Lung (tissue), 11 donors: ENCODE measurements at regions not wholly inside any gene's neighbourhood (a gene's known extent, or its start where the extent isn't known, plus 50 kb on each side); places are given as distances from the start of the nearest gene placed in this dataset.
A peak's percentile ranks its signal among the peaks of the same experiment; 100 is the strongest.

ENCODE experiments used
- ATAC-seq: fragments of 200-7000 bp; cut with Tn5 transposase; one replicate; pipeline ENCODE4 v1.9.1; 2020; ENCODE audit warnings: moderate number of reproducible peaks; ENCODE audit not compliant: insufficient read depth, low FRiP score
- DNase-seq, 3 donors: peaks; one replicate each; pipeline ENCODE4 v3.0.0-alpha.2; 2013 to 2017
- H3K27ac ChIP-seq, 2 donors: one replicate each; pipeline ENCODE4 v1.5.1; 2013; ENCODE audit warnings: mild to moderate bottlenecking in 2 of 2, moderate library complexity in 2 of 2, control low read depth in 1 of 2, inconsistent platforms in 1 of 2, low read depth in 1 of 2, low read length in 1 of 2
- H3K27me3 ChIP-seq, 3 donors: one replicate each; pipeline ENCODE4 v1.5.1; 2013; ENCODE audit warnings: low read length in 2 of 3; ENCODE audit not compliant: control insufficient read depth in 3 of 3, insufficient read depth in 3 of 3
- H3K36me3 ChIP-seq, 4 donors: one replicate each; pipeline ENCODE4 v1.5.1; 2013; ENCODE audit warnings: low read length in 4 of 4, mild to moderate bottlenecking in 1 of 4, moderate library complexity in 1 of 4; ENCODE audit not compliant: control insufficient read depth in 4 of 4, insufficient read depth in 4 of 4
- H3K4me1 ChIP-seq, 5 donors: one replicate each; pipeline ENCODE4 v1.5.1; 2013; ENCODE audit warnings: low read length in 5 of 5, mild to moderate bottlenecking in 2 of 5, moderate library complexity in 1 of 5; ENCODE audit not compliant: control insufficient read depth in 5 of 5, insufficient read depth in 5 of 5
- H3K4me3 ChIP-seq: one replicate; pipeline ENCODE4 v1.5.1; 2013; ENCODE audit warnings: mild to moderate bottlenecking, control low read depth, moderate library complexity
- H3K9ac ChIP-seq, 2 donors: one replicate each; pipeline ENCODE4 v1.5.1; 2013; ENCODE audit warnings: low read length in 2 of 2, control low read depth in 1 of 2; ENCODE audit not compliant: insufficient read depth in 1 of 2
- H3K9me3 ChIP-seq, 4 donors: one replicate each; pipeline ENCODE4 v1.5.1; 2013; ENCODE audit warnings: low read length in 3 of 4, mild to moderate bottlenecking in 1 of 4, moderate library complexity in 1 of 4; ENCODE audit not compliant: control insufficient read depth in 4 of 4, insufficient read depth in 3 of 4
- CTCF ChIP-seq: IDR thresholded peaks from 2 replicates; pipeline ENCODE4 v1.5.1; 2012; ENCODE audit warnings: mild to moderate bottlenecking; ENCODE audit errors: control extremely low read depth, extremely low read depth
- WGBS, 2 donors: extraction: QIAGEN DNeasy Blood & Tissue Kit; methylation state at CpG; one replicate each; pipeline ENCODE4 v1.1.7; 2013; 5-methylcytosine and 5-hydroxymethylcytosine counted together
- donor health status: control.
- donor health status: control.
- donor health status: Bipolar disorder and iron deficiency.
- donor health status: healthy.
- donor health status: DM: yes; HTN: yes; CAD: no.

- Histone ChIP-seq H3K27ac (no peak overlapping the region), H3K4me3 (no peak overlapping the region), H3K27me3 (no peaks in the 10 kb centered on the region), H3K9ac (no peak overlapping the region), H3K36me3 (no peaks in the 10 kb centered on the region), H3K9me3 (no peaks in the 10 kb centered on the region), H3K4me1 (peaks cover 0 to 1% (median 0%) of the 10 kb centered on the region in 5 donors)
- no peak for TF ChIP-seq CTCF
- DNase-seq (no peak), ATAC-seq (no peak)
- WGBS, 2 donors, result 55 to 57% methylated on average over 2 of the region's 2 CpGs
Observed at GRCh38 chr1:209041927-209042326, 541.6 kb upstream of the CAMK1G start.

- Histone ChIP-seq H3K27me3 (no peaks in the 10 kb centered on the region), H3K4me1 (peaks cover 0 to 1% (median 0%) of the 10 kb centered on the region in 5 donors), H3K36me3 (no peaks in the 10 kb centered on the region), H3K27ac (no peak overlapping the region), H3K9me3 (no peaks in the 10 kb centered on the region), H3K9ac (no peak overlapping the region), H3K4me3 (no peak overlapping the region)
- TF ChIP-seq CTCF, result no peak
- ATAC-seq (no peak), DNase-seq (no peak)
- 79% methylated on average over 4 of the region's 4 CpGs for WGBS, 2 donors
Observed at GRCh38 chr1:209042413-209042812, 541.1 kb upstream of the CAMK1G start.

GRCh38 chr1:209045331-209046057 is 538.0 kb upstream of the CAMK1G start:
- no peaks in the 10 kb centered on the region for H3K27me3 ChIP-seq
- ATAC-seq (peak; percentile 30), DNase-seq (peak in 2 of 3 donors; percentile 24 to 60)
- H3K4me3 ChIP-seq, result no peak overlapping the region
- no peak overlapping the region for H3K9ac ChIP-seq
- 65 to 84% methylated on average over 4 of the region's 4 CpGs for WGBS, 2 donors
- TF ChIP-seq CTCF, result no peak
- H3K27ac ChIP-seq, result peak overlapping the region in 1 of 2 donors; percentile 32
- H3K36me3 ChIP-seq, result no peaks in the 10 kb centered on the region
- H3K4me1 ChIP-seq, result peaks cover 0 to 3% (median 0%) of the 10 kb centered on the region in 5 donors
- no peaks in the 10 kb centered on the region for H3K9me3 ChIP-seq

GRCh38 chr1:209046058-209046417 is 537.5 kb upstream of the CAMK1G start:
- Histone ChIP-seq H3K9me3 (no peaks in the 10 kb centered on the region), H3K4me3 (no peak overlapping the region), H3K27ac (peak overlapping the region in 1 of 2 donors; percentile 32), H3K36me3 (no peaks in the 10 kb centered on the region), H3K4me1 (peaks cover 0 to 3% (median 0%) of the 10 kb centered on the region in 5 donors), H3K27me3 (no peaks in the 10 kb centered on the region), H3K9ac (no peak overlapping the region)
- ATAC-seq, result no peak
- no peak for DNase-seq
- no peak for TF ChIP-seq CTCF
- WGBS, 2 donors, result 72% methylated on average over 1 of the region's 1 CpG
